GM21526 (cell line): ENCODE measurements at regions not wholly inside any gene's neighbourhood (a gene's known extent, or its start where the extent isn't known, plus 50 kb on each side); places are given as distances from the start of the nearest gene placed in this dataset.
"Not testable (repeated sequence)": the region's sequence is repeated elsewhere in the genome, so short reads cannot be mapped to it uniquely, and the experiment has no call there.

ENCODE experiments used
- ATAC-seq: cut with Tn5 transposase; IDR thresholded peaks from one replicate; pipeline ENCODE4 v1.9.1; 2021; ENCODE audit warnings: moderate library complexity; ENCODE audit not compliant: unreplicated experiment, low FRiP score

DNA sequence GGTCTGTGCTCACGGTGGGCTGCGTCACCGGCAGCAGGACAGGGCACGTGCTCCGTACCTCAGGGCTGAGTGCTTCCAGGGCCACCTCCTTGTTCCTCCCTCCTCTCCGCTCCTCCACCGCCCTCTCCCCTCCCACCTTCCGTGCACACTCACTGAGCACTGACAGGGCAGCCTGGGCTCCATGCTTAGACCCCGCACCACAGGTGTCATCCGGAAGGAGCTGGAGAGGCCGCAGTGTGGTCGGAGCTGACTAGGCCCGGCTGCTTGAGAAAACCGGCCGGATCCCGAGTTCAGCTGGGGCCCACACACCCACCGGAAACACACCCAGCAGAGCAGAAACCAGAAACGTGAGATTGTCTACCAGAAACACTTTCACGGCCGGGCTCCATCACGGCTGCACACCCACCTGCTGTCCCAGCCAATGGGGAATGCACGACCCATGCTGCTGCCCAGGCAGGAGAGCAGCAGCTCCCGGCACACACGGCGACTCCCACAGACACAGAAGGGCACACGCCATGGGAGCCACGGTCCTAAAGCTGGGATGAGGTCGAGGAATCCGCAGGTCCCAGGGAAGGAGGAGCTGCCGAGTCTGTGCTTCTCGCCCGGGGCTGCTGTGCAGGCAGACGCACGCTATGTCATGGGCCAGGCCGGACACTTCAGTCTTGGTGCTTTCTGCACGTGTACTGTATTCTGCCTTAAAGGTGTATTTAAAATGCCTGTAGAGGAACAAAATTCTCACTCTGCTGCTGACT, 55.0 kb upstream of the ZNF469 start:
- no peak for ATAC-seq

DNA sequence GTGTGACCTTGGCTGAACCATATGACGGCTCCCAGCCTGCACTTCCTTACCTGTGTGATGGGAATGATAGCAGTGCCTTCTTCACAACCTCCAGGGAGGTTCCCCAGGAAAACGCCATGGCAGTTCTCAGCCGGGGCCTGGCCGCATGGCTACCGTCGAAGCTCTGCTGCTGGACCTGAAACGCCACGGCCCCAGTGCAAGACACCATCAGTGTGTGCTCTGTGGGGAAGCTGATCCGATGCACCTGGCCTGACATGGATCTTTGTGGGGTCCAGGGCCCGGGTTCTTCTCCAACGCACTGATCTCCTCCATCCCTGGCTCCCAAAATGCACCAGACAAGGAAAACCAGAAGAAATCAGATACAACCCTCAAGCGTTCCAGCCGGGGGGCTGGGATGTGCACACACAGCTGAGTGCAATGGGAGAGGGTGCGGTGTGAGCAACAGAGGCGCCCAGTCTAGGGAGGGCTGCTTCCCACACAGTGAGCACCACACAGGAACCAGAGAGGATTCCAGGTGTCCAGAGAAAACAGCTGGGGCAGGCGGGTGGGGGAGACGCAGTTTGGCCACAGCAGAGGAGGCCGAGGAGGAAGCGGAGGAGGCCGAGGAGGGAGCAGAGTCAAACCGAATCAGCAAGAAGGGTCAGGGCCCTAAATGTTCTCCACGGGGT, 54.3 kb upstream of the ZNF469 start:
- ATAC-seq: no peak

DNA sequence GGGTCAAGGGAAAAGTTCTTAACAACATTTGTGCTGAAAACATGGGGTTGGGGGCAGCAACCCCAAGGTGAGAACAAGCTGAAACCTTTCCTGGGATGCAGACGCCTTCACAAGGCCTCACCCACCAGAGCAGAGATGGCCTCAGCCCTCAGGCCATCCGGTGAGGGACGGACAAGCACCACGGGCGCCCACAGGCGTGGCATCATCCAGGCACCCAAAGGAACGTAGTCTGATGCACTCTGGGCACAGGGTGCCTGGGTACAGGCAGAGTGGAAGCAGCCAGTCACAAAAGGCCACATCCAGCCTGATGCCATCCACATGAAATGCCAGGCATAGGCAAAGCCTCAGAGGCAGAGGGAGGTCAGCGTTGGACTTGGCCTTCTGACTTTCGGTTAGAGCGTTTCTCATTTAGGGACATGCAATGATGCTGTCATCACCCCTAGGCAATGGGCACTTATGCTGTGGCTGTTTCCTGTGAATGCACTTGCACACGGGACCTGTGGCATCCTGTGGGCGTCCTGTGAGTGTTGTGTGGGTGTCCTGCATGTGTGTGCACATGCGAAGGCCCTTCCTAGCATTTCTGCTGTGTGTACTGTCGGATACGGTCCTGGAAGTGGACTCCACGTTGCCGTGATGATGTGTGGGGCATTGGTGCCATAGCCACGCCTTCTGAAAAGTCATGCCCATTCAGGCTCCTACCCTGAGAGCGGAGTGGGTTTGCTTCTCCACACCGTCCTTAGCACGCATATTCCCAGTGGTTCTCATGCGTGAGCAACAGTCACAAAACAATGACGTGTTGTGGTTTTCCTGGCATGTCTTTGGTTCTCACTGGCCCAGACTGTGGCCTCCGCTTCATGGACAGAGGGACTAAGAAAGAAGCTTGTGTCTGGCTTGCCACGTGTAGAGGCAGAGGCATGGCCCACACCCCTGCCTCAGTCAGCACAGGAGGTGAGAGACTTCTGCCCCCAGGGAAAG, 52.7 kb upstream of the ZNF469 start:
- ATAC-seq: no peak

DNA sequence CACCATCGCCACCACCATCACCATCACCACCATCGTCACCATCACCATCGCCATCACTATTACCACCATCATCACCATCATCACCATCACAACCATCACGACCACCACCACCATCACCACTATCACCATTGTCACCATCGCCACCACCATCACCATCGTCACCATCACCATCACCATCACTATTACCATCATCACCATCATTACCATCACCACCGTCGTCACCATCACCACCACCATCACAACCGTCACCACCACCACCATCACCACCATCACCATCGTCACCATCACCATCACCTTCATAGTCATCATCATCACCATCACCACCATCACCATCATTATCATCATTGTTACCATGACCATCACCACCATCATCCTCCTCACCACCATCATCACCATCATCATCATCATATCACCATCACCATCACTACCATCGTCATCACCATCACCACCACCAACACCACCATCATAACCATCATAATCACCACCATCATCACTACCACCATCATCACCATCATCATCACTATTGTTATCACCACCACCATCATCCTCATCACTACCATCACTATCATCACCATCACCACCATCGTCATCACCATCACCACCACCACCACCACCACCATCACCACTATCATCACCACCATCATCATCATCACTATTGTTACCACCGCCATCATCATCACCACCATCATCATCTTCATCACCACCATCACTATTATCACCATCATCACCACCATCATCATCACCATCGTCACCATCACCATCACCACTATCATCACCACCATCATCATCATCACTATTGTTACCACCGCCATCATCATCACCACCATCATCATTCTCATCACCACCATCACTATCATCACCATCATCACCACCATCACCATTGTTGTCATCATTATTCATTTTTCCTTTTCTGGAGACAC, 51.5 kb upstream of the ZNF469 start:
- no peak for ATAC-seq

DNA sequence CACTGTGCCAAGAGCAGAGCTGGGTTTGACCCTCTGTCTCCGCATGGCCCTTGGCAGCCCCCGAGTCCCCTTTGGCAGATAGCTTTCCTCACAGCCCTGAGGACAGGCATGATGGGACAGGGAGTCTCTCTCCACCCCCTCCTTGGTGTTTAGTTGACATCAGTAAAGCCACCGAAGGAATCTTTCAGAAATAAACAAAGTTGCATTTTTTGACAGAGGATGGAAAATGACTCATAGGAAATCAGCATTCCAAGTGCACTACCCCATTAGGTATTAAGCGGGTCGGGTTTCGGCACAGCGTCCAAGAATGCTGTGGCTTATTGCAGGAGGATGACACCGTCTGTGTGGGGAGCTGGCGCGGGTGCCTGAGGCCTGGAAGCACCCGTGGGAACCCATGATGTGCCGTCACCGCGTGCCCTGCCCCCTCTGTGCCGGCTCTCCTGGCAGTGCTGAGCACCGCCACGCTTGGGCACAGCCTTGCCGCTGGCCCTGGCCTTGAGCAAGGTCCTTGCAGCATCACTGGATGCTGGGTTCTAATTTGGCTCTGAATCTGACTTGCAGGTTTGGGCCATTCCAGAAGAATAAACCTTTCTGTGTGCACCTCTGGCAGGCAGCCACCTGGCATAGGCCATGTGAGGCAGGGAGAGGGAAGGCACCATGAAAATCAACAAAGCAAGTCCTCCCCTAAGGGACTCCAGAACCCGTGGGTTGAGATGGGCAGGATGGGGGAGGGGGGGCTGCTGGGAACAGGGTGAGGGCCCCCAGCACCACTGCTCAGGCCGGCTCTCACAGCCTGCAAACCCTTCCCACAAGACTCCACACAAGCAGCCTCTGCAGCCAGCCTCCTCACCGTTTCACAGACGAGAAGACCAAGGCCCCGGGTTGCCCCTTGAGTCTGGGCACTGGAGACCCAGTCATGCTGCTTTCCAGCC, 50.5 kb upstream of the ZNF469 start:
- ATAC-seq: no peak

DNA sequence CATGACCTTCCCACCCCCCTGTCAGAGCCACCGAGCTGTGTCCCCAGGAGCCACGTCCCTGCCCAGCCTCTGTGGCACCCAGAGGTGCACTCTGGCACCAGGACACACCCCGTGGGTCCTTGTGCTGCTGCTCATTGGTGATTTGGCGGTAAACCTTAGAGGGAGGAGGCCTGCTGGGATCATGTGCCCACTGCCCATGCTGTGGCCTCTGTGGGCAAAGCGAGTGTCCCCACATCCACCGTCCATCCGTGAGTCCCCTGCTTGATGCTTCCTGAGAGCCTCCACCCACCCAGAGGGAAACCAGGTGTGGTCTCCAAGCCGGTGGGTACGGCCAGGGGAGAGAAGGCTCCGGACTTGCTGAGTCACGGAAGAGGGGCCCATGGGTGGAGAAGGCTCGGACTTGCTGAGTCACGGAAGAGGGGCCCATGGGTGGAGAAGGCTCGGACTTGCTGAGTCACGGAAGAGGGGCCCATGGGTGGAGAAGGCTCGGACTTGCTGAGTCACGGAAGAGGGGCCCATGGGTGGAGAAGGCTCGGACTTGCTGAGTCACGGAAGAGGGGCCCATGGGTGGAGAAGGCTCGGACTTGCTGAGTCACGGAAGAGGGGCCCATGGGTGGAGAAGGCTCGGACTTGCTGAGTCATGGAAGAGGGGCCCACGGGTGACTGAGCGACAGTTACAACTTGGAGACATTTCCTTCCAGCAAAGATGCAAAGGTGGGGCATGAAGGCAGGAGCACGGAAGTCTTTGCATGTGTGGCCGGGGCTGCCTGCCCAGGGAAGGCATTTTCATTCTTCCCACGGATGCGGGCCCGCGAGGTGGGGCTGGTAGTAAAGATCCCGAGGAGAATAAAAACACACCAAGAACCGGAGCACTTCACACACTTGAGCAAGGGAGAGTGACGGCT, 49.6 kb upstream of the ZNF469 start:
- ATAC-seq: not testable (repeated sequence)
